Loucy (cell line): ENCODE measurements at regions not wholly inside any gene's neighbourhood (a gene's known extent, or its start where the extent isn't known, plus 50 kb on each side); places are given as distances from the start of the nearest gene placed in this dataset.

Experiments
- H2AFZ ChIP-seq: fragments of 200-600 bp; sonication (generic); 2 replicates; pipeline ENCODE4 v1.6.0; 2016; ENCODE audit warnings: antibody characterized with exemption, mild to moderate bottlenecking, low read length, moderate library complexity
- H3F3A ChIP-seq: fragments of 200-600 bp; 2 replicates; pipeline ENCODE4 v1.6.0; 2016; ENCODE audit warnings: antibody characterized with exemption, low read depth, mild to moderate bottlenecking
- H3K27me3 ChIP-seq: fragments of 200-600 bp; sonication (generic); 2 replicates; pipeline ENCODE4 v1.6.1; 2014; ENCODE audit warnings: low read length, mild to moderate bottlenecking; ENCODE audit not compliant: insufficient read depth, poor library complexity, severe bottlenecking
- H3K36me3 ChIP-seq: fragments of 200-600 bp; sonication (generic); 2 replicates; pipeline ENCODE4 v1.6.1; 2016; ENCODE audit warnings: low read length; ENCODE audit not compliant: insufficient read depth
- H3K4me1 ChIP-seq: fragments of 200-600 bp; sonication (generic); 2 replicates; pipeline ENCODE4 v1.5.1; 2014; ENCODE audit warnings: low read length, mild to moderate bottlenecking; ENCODE audit not compliant: insufficient read depth, poor library complexity, severe bottlenecking
- H3K4me2 ChIP-seq: fragments of 200-600 bp; sonication (generic); 2 replicates; pipeline ENCODE4 v1.6.0; 2014; ENCODE audit warnings: antibody characterized with exemption, low read length, low read depth, mild to moderate bottlenecking; ENCODE audit not compliant: poor library complexity, severe bottlenecking
- H3K4me3 ChIP-seq: fragments of 200-600 bp; sonication (generic); 2 replicates; pipeline ENCODE4 v1.5.1; 2014; ENCODE audit warnings: low read length, mild to moderate bottlenecking, mixed read lengths; ENCODE audit not compliant: poor library complexity, severe bottlenecking
- H3K79me2 ChIP-seq: fragments of 200-600 bp; sonication (generic); 2 replicates; pipeline ENCODE4 v1.6.1; 2014; ENCODE audit warnings: low read length; ENCODE audit not compliant: insufficient read depth
- H3K9ac ChIP-seq: fragments of 200-600 bp; sonication (generic); 2 replicates; pipeline ENCODE4 v1.6.0; 2014; ENCODE audit warnings: mild to moderate bottlenecking, low read depth, low read length, moderate library complexity; ENCODE audit not compliant: poor library complexity, severe bottlenecking
- H3K9me2 ChIP-seq: fragments of 200-600 bp; sonication (generic); replicated peaks from 2 replicates; pipeline ENCODE4 v1.6.1; 2016; ENCODE audit warnings: low read depth, low read length, mixed read lengths
- H3K9me3 ChIP-seq: fragments of 200-600 bp; sonication (generic); 2 replicates; pipeline ENCODE4 v1.6.1; 2014; ENCODE audit warnings: mild to moderate bottlenecking, antibody characterized with exemption, low read length, low read depth; ENCODE audit not compliant: insufficient read depth
- H4K20me1 ChIP-seq: fragments of 200-600 bp; sonication (generic); 2 replicates; pipeline ENCODE4 v1.6.0; 2014; ENCODE audit warnings: antibody characterized with exemption, low read length, mild to moderate bottlenecking; ENCODE audit not compliant: insufficient read depth, poor library complexity, severe bottlenecking
- CTCF ChIP-seq: fragments of 200-600 bp; sonication (generic); conservative IDR thresholded peaks from 2 replicates; pipeline ENCODE4 v1.5.1; 2014; ENCODE audit warnings: mild to moderate bottlenecking, antibody characterized with exemption, low read length
- EZH2phosphoT487 ChIP-seq: fragments of 200-600 bp; IDR thresholded peaks from 2 replicates; pipeline ENCODE4 v1.6.1; 2018; ENCODE audit warnings: antibody characterized with exemption, mild to moderate bottlenecking, moderate library complexity, borderline replicate concordance

- Histone ChIP-seq H4K20me1 (no peaks in the 10 kb centered on the region), H3K36me3 (no peaks in the 10 kb centered on the region), H3K9me2 (no peaks in the 10 kb centered on the region), H2AFZ (no peak overlapping the region), H3K27me3 (no peaks in the 10 kb centered on the region), H3K4me2 (no peak overlapping the region), H3K9ac (no peak overlapping the region), H3K9me3 (no peaks in the 10 kb centered on the region), H3K4me3 (no peak overlapping the region), H3F3A (no peaks in the 10 kb centered on the region), H3K4me1 (no peaks in the 10 kb centered on the region), H3K79me2 (no peaks in the 10 kb centered on the region)
- TF ChIP-seq CTCF, result no peak
Observed at GRCh38 chr11:44424841-44425240, 114.9 kb upstream of the ALX4 start.

- no peaks in the 10 kb centered on the region for H3K36me3 ChIP-seq
- no peaks in the 10 kb centered on the region for H4K20me1 ChIP-seq
- no peaks in the 10 kb centered on the region for H3K9me3 ChIP-seq
- H3F3A ChIP-seq, result no peaks in the 10 kb centered on the region
- H3K79me2 ChIP-seq, result no peaks in the 10 kb centered on the region
- no peak overlapping the region for H2AFZ ChIP-seq
- TF ChIP-seq EZH2phosphoT487, result no peak
- no peak for TF ChIP-seq CTCF
- H3K9ac ChIP-seq, result no peak overlapping the region
- H3K9me2 ChIP-seq, result no peaks in the 10 kb centered on the region
- no peak overlapping the region for H3K4me2 ChIP-seq
- no peak overlapping the region for H3K4me3 ChIP-seq
- no peaks in the 10 kb centered on the region for H3K27me3 ChIP-seq
- H3K4me1 ChIP-seq, result no peaks in the 10 kb centered on the region
Observed at GRCh38 chr11:44426119-44426518, 116.2 kb upstream of the ALX4 start.

- no peak overlapping the region for H3K4me3 ChIP-seq
- no peaks in the 10 kb centered on the region for H3K79me2 ChIP-seq
- H3K36me3 ChIP-seq, result no peaks in the 10 kb centered on the region
- H3K4me1 ChIP-seq, result no peaks in the 10 kb centered on the region
- no peak overlapping the region for H2AFZ ChIP-seq
- TF ChIP-seq CTCF, result no peak
- no peak for TF ChIP-seq EZH2phosphoT487
- no peaks in the 10 kb centered on the region for H3K9me3 ChIP-seq
- H3K9me2 ChIP-seq, result no peaks in the 10 kb centered on the region
- no peaks in the 10 kb centered on the region for H3K27me3 ChIP-seq
- no peaks in the 10 kb centered on the region for H3F3A ChIP-seq
- no peak overlapping the region for H3K4me2 ChIP-seq
- H3K9ac ChIP-seq, result no peak overlapping the region
- no peaks in the 10 kb centered on the region for H4K20me1 ChIP-seq
Observed at GRCh38 chr11:44426958-44427357, 117.0 kb upstream of the ALX4 start.
